Thyroid gland (tissue), 4 donors: ENCODE measurements at regions not wholly inside any gene's neighbourhood (a gene's known extent, or its start where the extent isn't known, plus 50 kb on each side); places are given as distances from the start of the nearest gene placed in this dataset.
"Not testable (repeated sequence)": the region's sequence is repeated elsewhere in the genome, so short reads cannot be mapped to it uniquely, and the experiment has no call there.

Experiments
- DNase-seq, 2 donors: peaks; one replicate each; pipeline ENCODE4 v3.0.0-alpha.2; 2019
- H3K27ac ChIP-seq, 3 donors: fragments of 200-600 bp; sonication (generic); 1 replicate in 2 of 3; 2 replicates in 1 of 3; pipeline ENCODE4 v1.5.1; 2016 to 2019; ENCODE audit warnings: mild to moderate bottlenecking in 1 of 3, moderate library complexity in 1 of 3
- H3K27me3 ChIP-seq: fragments of 200-600 bp; sonication (generic); one replicate; pipeline ENCODE4 v1.5.1; 2019
- H3K36me3 ChIP-seq, 2 donors: fragments of 200-600 bp; sonication (generic); one replicate each; pipeline ENCODE4 v1.5.1; 2016 to 2019
- H3K4me1 ChIP-seq, 2 donors: fragments of 200-600 bp; sonication (generic); one replicate each; pipeline ENCODE4 v1.5.1; 2017 to 2019
- H3K4me3 ChIP-seq, 3 donors: fragments of 200-600 bp; sonication (generic); replicated peaks in 1 of 3; 1 replicate in 2 of 3; 2 replicates in 1 of 3; pipeline ENCODE4 v1.5.1; 2016; ENCODE audit warnings: mild to moderate bottlenecking in 1 of 3
- H3K9me3 ChIP-seq: fragments of 200-600 bp; sonication (generic); one replicate; pipeline ENCODE4 v1.5.1; 2017
- CTCF ChIP-seq, 6 experiments: fragments of 200-600 bp in 3 of 6; fragments of 450-650 bp in 3 of 6; sonication (generic) in 3 of 6; IDR thresholded peaks; one replicate each; pipeline ENCODE4 v1.5.1; 2016 to 2019; ENCODE audit warnings: antibody characterized with exemption in 6 of 6, mild to moderate bottlenecking in 2 of 6, inconsistent platforms in 1 of 6, moderate library complexity in 1 of 6
- POLR2A ChIP-seq, 2 donors: fragments of 450-650 bp; IDR thresholded peaks; one replicate each; pipeline ENCODE4 v1.6.1; 2017; ENCODE audit warnings: antibody characterized with exemption in 2 of 2, mild to moderate bottlenecking in 2 of 2, moderate library complexity in 1 of 2
- WGBS, 2 donors: methylation state at CpG; one replicate each; pipeline ENCODE4 v1.1.5; 2017; 5-methylcytosine and 5-hydroxymethylcytosine counted together
- intact Hi-C: fragments of 100-400 bp; cut with DNase I; formaldehyde crosslinking; loops from one replicate; pipeline ENCODE4 v1.15.1; 2023

- 80 to 83% methylated on average over 5 of the region's 5 CpGs for WGBS, 2 donors
- intact Hi-C loops, result no loop called here
- no peak overlapping the region for H3K4me3 ChIP-seq
- H3K27ac ChIP-seq, result no peak overlapping the region
- no peaks in the 10 kb centered on the region for H3K4me1 ChIP-seq
- DNase-seq, result no peak
- H3K27me3 ChIP-seq, result no peaks in the 10 kb centered on the region
- no peak for TF ChIP-seq POLR2A (IDR thresholded peaks at IDR 0.05)
- TF ChIP-seq CTCF (IDR thresholded peaks at IDR 0.05), result no peak
- H3K9me3 ChIP-seq, result no peaks in the 10 kb centered on the region
- H3K36me3 ChIP-seq, result no peaks in the 10 kb centered on the region
Measured at GRCh38 chr6:115750946-115751345, 309.7 kb downstream of the FRK start.

GRCh38 chr6:115750292-115750691 lies 310.4 kb downstream of the FRK start:
- no peak for TF ChIP-seq POLR2A (IDR thresholded peaks at IDR 0.05)
- intact Hi-C loops, result no loop called here
- Histone ChIP-seq H3K27ac (no peak overlapping the region), H3K36me3 (no peaks in the 10 kb centered on the region), H3K4me3 (no peak overlapping the region), H3K27me3 (no peaks in the 10 kb centered on the region), H3K9me3 (no peaks in the 10 kb centered on the region), H3K4me1 (no peaks in the 10 kb centered on the region)
- no peak for DNase-seq
- WGBS, 2 donors, result 88 to 94% methylated on average over 1 of the region's 1 CpG

GRCh38 chr6:115747719-115748118 lies 313.0 kb downstream of the FRK start:
- Histone ChIP-seq H3K4me3 (no peak overlapping the region), H3K36me3 (no peaks in the 10 kb centered on the region), H3K27ac (no peak overlapping the region), H3K9me3 (no peaks in the 10 kb centered on the region), H3K4me1 (no peaks in the 10 kb centered on the region), H3K27me3 (no peaks in the 10 kb centered on the region)
- no peak for DNase-seq
- WGBS, 2 donors, result 0% methylated on average over 1 of the region's 1 CpG
- intact Hi-C loops, result no loop called here
- TF ChIP-seq POLR2A (IDR thresholded peaks at IDR 0.05) (no peak), CTCF (IDR thresholded peaks at IDR 0.05) (no peak)

- H3K27ac ChIP-seq, DNase-seq, H3K4me3 ChIP-seq, H3K27me3 ChIP-seq, H3K9me3 ChIP-seq, intact Hi-C loops, H3K4me1 ChIP-seq, H3K36me3 ChIP-seq: not testable (repeated sequence)
- 81 to 83% methylated on average over 3 of the region's 3 CpGs for WGBS, 2 donors
Measured at GRCh38 chr6:115746583-115746982, 314.1 kb downstream of the FRK start.

GRCh38 chr6:115740907-115741306 lies 319.8 kb downstream of the FRK start:
- intact Hi-C loops, result no loop called here
- H3K4me3 ChIP-seq, result no peak overlapping the region
- H3K4me1 ChIP-seq, result no peaks in the 10 kb centered on the region
- H3K9me3 ChIP-seq, result no peaks in the 10 kb centered on the region
- no peak overlapping the region for H3K27ac ChIP-seq
- TF ChIP-seq POLR2A (IDR thresholded peaks at IDR 0.05) (no peak), CTCF (IDR thresholded peaks at IDR 0.05) (no peak)
- WGBS, 2 donors, result 83 to 88% methylated on average over 1 of the region's 1 CpG
- H3K36me3 ChIP-seq, result no peaks in the 10 kb centered on the region
- no peaks in the 10 kb centered on the region for H3K27me3 ChIP-seq
- DNase-seq, result no peak

- no peaks in the 10 kb centered on the region for H3K4me1 ChIP-seq
- no peaks in the 10 kb centered on the region for H3K27me3 ChIP-seq
- H3K36me3 ChIP-seq, result no peaks in the 10 kb centered on the region
- intact Hi-C loops, result no loop called here
- TF ChIP-seq CTCF (IDR thresholded peaks at IDR 0.05), result no peak
- TF ChIP-seq POLR2A (IDR thresholded peaks at IDR 0.05), result no peak
- DNase-seq, result no peak
- 85 to 95% methylated on average over 5 of the region's 5 CpGs for WGBS, 2 donors
- no peak overlapping the region for H3K27ac ChIP-seq
- H3K4me3 ChIP-seq, result no peak overlapping the region
- no peaks in the 10 kb centered on the region for H3K9me3 ChIP-seq
Measured at GRCh38 chr6:115735610-115736009, 325.1 kb downstream of the FRK start.
